HG02588 (cell line): ENCODE measurements at regions not wholly inside any gene's neighbourhood (a gene's known extent, or its start where the extent isn't known, plus 50 kb on each side); places are given as distances from the start of the nearest gene placed in this dataset.
"Not testable (repeated sequence)": the region's sequence is repeated elsewhere in the genome, so short reads cannot be mapped to it uniquely, and the experiment has no call there.

ENCODE experiments used
- ATAC-seq: cut with Tn5 transposase; IDR thresholded peaks from one replicate; pipeline ENCODE4 v1.9.1; 2021; ENCODE audit warnings: mild to moderate bottlenecking, moderate library complexity; ENCODE audit not compliant: unreplicated experiment

DNA sequence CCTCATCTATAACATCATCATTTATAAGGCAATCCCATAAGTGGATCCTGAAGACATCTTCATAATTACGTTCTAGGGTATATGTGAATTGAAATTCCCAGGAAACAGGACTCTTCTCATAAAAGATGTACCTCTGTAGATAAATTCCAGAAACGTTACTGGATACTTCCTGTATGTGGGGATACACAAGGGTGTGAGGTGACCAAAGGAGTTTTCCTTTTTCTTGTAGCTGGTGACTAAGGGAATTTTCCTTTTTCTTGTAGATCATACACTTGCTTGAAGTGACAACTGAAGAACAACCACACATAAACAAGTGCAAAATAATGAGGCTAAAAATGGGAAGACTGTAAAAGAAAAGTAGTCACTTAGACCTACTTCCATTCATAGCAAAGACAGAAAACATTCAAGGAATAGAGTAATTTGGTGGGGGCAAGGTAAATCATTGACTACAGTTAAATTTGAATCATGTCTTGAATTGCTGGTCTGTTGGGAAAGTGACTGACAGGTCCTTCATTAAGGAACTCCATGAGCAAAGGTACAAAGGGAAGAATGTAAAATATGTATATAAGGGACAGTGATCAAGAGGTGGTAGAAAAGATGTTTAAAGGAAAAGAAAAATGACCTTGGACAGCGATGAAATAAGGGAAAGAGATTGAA is 53.2 kb upstream of the UBE2E3 start:
- ATAC-seq: no peak

DNA sequence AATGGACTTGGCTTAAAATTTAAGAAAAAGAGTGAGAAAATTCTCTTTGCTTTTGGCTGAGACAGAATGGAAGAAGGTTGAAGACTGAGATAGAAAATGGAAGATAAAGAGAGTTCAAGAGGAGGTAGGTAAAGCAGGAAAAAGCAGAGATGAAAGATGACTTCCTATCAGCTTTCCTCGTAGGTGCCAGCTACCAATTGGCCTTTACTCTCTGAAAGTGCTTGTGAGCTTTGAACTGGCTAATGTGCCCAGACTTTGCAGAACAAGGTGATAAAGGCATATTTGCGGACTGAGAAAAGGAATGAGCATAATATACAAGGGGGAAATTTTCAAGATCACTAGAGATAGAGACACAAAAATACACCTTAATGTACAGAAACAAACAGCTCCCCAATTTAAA is 54.7 kb upstream of the UBE2E3 start:
- no peak for ATAC-seq

DNA sequence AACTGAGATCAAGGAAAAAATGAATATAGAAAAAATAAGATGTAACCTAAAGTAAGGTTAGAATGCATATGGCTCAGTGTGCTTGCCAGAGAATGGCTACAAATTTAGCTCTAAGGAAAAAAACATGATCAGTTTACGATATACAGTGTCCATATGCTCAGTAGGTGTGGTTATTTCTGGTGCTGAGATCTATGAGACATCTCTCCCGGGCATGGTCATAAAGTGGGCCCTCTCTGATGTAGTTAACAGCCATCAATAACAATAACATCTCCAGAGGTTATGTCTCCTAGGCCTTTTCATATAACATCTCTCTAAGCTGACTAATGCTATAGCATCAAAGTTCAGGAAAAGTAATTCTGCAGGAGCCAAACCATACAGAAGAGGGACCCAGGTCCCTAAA is 56.3 kb upstream of the UBE2E3 start:
- ATAC-seq: no peak

DNA sequence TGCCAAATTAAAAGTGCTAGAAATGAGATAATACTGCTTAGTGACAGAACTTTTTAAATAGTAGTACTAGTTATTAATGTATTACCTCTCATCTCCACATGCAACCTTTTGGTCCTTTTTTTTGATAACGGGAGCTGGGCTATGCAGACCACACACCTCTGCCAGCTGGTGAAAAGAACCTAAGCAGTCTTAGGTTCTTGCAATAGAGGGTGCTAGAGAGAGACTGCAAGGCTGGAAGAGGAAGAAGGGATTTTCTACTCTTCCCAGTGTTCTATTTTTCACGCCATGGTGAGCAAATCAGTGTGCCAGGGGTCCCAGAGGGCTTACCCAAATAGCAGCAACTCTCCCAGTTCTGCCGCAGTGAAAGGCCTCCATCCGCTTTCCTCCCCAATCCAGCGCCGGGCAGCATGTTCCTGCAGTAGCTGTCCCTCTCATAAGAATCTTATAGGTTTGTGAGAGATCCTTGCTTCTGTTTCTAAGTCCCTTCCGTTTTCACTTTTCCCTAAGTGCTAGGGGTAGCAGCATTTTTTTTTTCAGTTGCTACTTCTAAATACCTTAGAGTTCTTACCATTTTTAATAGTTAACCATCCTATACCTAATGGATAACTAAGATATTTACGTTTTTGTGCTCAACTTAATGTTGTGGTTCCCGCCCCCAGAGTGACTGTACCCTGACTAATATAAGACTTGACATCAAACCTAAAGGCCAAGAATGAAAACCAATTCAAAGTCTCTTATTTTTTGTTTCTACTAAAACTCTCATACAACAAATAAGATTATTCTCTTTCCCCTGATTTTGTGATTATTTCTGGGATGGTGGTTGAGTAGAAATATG is 69.4 kb upstream of the UBE2E3 start:
- ATAC-seq: no peak

DNA sequence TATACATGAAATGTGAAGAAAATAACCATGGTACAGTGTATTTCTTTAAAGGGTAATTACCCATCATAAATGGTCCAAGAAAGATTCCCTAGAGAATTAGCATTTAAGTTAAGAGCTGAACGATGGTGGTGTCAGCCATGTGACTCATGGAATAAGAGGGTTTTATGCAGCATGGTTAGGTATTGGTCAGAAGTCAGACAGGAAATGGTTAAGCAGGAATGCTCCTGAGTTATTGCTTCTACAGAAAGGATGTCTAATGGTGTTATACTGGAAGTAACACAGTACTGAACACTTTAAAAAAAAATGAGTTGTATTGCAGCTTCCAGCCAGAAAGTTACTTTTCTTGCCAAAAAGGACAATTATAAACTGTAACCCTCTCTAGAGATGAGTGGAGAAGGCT is 72.7 kb upstream of the UBE2E3 start:
- no peak for ATAC-seq

DNA sequence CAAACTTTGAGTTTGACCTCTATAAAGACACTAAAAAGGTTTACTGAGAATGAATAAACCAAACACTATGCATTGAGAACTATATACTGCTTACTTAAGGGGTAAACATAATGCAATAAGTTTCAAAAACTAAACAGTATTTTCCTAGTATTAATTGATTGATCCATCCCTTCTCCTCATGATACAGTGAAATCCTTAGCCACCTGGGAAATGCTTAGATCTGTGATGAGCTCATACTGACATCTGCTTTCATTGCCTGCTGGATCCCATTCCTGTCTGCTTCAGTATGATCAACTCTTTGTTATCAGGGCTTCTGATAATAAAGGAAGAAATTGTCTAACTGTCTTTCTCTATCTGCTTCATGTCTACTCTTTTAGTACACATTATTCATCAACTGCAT is 74.9 kb upstream of the UBE2E3 start:
- ATAC-seq: no peak

DNA sequence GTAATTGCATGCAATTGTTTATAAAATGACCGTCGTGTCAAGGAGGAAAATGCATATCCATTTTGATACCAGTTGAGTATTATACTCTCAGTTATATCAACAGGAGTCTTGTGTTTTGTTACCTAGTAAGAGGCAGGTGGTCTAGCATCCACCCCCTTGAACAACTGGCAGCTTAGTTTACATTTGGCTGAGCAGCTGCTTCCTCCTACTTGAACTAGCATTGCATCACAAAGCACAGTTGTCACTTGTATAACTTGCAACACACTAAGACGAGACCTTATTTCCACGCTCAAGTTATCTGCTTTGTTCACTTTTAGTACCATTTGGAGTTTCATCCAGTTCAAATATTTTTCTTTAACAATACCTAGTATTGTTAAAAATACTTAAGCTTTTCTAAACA is 75.4 kb upstream of the UBE2E3 start:
- ATAC-seq: no peak

DNA sequence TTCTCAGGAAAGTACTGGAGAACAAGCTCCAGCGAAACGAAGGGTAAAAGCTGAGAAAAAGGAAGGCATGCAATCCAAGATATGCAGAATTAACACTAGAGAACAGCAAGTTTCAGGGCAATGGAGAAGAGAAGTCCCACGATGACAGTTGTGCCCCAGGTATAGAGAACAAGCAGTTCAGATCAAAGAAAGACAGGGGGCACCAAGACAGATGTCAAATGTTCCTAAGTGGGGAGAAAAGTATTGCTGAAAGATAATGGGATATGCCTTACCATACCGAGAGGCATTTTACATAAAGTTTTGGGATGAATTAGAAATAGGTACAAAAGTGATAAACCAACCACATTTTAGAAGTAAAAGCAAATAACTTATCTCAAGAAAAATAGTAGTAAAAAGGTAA is 79.1 kb upstream of the UBE2E3 start:
- no peak for ATAC-seq

DNA sequence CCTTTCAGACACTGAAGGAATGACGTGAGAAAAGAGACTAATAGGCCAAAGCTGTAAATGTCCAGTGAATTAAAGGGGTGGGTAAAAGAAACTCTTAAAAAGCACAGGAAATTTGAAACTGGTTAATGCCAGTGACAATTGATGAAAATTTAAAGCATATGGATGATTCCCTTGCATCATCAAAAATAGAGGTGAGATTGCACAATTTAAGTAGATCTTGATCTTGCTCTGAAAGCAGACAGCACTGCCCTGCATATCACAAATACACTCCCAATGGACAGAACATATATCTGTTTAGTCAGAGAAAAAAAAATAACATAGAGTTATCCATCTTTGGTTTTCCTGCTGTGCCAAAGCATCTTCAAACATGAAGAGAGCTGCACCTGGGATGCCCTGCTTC is 86.7 kb upstream of the UBE2E3 start:
- no peak for ATAC-seq

DNA sequence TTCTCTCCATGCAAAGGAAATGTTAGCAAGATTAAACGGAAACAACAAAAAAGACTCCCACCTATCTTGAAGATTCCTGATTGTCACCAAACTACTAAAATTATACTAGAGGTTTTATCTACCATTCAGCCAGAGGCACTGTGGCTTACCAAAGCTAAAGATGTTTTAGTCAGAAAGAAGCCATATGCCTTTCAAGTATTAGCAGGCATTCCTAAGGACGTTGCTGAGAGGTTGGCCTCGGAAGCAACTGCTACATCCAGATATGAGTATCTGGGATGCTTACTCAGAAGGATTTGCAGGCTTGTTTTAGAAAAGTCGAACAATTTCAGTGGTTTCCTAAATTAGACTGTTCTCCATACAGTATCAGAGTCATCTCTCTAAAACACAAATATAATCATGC is 88.3 kb upstream of the UBE2E3 start:
- ATAC-seq: no peak

DNA sequence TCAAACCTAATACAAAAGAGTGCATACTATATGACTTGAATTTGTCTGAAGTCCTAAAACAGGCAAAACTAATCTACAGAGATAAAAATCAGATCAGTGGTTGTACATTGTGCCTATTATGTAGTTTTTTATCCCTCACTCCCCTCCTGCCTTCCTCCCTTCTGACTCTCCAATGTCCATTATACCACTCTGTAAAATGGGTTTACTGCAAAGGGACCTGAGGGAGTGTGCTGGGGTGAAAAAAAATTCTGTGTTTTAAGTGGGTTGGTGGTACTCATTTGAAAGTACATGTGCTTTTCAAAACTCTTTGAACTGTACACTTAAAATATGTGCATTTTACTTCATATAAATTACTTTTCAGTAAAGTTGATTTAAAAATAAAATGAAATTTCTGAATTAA is 89.0 kb upstream of the UBE2E3 start:
- no peak for ATAC-seq

DNA sequence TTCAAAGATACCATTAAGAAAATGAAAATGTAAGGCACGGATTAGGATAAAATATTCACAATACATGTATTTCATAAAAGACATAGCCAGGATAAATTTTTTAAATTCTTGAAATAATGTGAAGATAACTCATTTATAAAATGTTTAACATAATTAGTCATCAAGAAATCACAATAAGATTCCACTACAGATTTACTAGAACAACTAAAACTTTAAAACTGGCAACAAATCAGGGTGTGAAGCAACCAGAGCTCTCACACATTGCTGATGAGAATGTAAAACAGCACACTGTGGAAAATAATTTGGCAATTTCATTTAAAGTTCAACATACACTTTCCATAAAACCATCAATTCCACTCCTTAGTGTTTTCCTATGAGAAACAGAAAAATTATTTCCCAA is 89.6 kb upstream of the UBE2E3 start:
- ATAC-seq: no peak

DNA sequence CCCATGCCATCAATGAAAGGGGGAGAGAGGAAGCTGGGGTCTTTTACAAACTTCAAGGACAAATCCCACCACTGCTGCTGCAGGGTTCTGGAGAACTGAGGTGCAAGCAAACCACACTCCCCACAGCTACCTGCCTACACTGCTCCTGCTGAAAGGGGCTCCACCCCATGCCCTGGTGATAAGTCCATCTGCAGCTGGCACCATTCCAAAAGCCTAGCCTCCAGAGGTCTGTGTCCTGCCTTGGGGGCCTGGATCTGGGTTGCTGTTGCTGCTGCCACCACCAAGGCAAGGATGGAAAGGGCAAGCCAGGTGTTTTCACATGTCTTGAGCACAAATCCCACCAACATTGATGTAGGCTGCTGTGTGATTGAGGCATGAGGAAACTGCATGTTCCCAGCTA is 97.4 kb upstream of the UBE2E3 start:
- ATAC-seq: no peak

DNA sequence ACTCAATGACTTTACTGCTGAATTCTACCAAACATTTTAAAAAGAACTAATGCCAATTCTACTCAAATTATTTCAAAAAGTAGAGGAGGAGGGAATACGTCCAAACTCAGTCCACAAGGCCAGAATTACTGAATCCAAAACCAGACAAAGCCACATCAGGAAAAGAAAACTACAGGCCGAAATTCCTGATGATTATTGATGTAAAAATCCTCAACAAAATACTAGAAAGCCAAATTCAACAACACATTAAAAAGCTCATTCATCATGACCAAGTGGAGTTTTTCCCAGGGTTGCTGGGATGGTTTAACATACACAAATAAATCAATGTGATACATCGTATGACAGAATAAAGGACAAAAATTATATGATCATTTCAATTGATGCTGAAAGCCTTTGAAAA is 103.9 kb upstream of the UBE2E3 start:
- ATAC-seq: no peak

DNA sequence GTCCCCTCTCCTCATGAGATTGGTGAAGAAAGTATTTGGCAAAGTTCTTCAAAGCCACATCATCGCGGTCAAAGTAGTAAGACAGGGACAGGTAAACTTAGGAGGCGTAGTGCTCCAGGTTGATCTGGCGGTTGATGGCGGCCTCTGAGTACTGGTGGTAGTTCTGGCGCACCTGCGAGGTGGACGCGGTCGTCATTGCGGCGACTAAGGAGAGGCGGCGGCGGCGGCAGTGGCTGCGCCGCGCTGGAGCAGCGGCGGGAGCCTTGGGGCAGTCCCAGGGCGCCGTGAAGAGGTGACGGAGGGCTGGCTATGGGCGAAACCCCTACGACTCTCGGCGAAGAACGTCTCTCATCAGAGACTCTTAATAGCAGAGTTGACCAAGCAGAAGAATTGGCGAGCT is 107.2 kb upstream of the UBE2E3 start:
- no peak for ATAC-seq

DNA sequence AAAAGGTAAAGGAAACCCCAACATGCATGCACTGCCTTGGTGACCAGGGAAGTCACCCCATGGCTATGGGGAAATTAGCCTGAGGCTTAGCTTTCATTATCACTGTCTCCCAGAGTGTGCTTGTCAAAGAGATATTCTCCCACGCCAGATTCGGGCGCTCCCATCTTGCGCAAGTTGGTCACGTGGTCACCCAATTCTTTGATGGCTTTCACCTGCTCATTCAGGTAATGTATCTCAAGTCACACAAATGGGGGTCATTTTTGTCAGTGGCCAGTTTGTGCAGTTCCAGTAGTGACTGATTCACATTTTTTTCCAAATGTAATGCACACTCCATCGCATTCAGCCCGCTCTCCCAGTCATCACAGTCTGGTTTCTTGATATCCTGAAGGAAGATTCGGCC is 107.6 kb upstream of the UBE2E3 start:
- ATAC-seq: not testable (repeated sequence)

DNA sequence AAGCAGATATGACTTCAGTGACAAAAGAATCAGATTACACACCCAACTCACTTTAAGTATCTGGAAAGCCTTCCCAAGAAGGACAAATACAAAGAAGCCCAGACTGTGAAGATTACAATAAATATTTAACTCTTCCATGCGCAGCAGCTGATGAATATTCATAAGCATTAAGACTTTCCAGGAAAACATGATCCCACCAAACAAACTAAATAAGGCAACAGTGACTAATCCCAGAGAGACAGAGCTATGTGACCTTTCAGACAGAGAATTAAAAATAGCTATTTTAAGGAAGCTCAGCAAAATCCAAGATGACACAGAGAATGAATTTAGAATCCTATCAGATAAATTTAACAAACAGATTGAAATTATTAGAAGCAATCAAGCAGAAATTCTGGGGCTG is 108.2 kb upstream of the UBE2E3 start:
- ATAC-seq: no peak

DNA sequence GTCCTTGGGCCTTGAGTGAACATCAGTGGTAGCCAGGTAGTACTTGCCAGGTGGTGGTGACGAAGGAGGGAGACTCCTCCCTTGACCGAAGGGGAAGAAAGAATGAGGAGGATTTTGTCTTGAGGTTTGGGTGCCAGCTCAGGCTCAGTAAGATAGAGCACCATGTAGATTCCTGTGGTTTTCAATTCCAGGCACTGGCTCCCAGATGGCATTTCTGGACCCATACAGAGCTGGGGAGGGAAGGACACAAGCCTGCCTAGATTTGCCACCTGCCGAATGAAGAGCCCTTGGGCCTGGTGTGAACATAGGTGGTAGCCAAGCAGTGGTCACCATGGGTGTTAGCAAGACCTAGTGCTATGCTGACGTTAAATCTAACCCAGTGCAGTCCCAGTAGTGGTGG is 108.8 kb upstream of the UBE2E3 start:
- ATAC-seq: no peak

DNA sequence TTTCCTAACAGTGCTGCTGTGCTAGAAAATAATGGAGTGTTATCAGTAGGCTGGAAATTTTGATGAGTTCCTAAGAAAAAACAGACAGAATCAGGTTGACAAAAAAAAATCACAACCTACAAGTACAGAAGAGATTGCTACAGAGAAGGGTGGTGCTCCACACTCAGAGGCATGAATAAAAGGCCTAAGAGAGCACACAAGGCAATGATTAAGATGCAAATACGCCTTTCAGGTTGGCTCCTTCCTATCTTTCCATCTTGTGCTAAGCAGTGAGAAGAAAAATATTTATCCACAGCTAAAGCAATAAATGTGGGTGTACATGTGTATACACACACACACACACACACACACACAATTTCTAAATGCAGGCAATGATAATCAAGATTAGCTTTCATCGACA is 130.6 kb upstream of the UBE2E3 start:
- no peak for ATAC-seq

DNA sequence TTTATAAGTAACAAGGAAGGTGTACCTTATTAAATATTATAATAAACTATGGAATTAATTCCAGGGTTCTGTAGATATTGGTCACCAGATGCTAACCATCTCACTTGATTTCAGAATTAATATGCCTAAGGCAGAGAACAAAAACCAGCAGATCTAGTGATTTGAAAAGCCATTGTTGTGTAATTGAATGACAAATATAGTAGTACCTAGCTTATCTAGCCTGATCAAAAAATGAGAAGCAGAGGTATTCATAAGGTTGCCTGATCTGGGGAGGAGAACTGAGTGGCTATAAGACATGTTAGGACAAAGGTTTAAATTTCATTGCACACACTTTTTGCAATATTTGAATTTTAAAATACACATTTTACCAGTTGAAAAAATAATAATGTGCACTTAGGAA is 132.0 kb upstream of the UBE2E3 start:
- no peak for ATAC-seq

DNA sequence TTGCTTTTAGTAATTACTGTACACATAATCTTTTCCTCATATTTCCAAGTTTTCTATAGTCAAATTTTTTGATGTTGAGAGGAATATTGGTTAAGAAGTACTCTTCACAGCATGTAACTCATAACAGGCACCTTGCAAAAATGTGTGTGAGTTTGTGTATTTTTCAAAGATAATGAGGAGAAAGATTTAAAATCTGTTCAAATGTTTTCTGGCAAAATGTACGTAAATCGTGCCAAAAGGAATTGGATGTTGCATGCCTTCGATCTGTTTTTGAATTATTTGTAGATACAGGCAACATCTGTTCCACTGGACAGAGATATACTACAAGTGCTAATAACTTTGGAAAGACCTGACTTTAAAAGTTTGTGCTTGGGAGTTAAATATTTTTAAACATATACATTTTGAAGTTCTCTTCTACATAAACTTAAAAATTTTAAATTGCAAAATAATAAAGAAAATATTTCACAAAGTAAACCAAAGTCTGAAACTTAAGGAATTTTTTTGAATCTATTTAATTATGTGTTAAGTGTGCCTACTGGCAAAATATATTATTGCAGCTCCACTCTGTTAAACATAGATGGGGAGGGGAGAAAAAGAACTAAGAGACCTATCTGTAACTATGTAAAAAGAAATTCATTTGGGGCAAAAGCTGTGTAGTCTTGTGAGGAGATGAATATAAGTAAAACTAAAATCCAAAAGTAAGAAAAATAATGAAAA is 133.5 kb upstream of the UBE2E3 start:
- ATAC-seq: no peak

DNA sequence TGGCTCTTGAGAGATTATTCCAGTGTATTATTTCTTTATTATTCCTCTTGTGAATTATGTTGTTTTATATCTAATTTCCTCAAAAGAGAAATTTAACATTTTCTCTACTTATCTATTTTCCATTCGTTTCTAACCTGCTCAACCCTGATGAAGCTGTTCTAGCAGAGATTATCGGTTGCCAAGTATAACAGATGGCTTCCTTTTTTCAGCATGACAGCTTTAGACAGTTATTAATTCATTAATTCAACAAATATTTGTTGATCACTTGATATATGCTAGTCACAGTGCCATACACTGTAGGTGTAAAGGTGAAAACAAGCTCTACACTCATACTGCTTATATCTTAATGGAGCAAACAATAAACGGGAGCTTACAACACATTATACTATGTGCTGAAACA is 137.9 kb upstream of the UBE2E3 start:
- ATAC-seq: no peak
